Colonic mucosa (tissue), 4 donors: ENCODE measurements at regions not wholly inside any gene's neighbourhood (a gene's known extent, or its start where the extent isn't known, plus 50 kb on each side); places are given as distances from the start of the nearest gene placed in this dataset.
"Not testable (repeated sequence)": the region's sequence is repeated elsewhere in the genome, so short reads cannot be mapped to it uniquely, and the experiment has no call there.

Experiments used
- DNase-seq: peaks from one replicate; pipeline ENCODE4 v3.0.0-alpha.2; 2020
- H3K27ac ChIP-seq: fragments of 200-600 bp; one replicate; pipeline ENCODE4 v1.8.0; 2021
- H3K27me3 ChIP-seq: fragments of 200-600 bp; one replicate; pipeline ENCODE4 v1.8.0; 2021
- H3K36me3 ChIP-seq: fragments of 200-600 bp; one replicate; pipeline ENCODE4 v1.8.0; 2021
- H3K4me1 ChIP-seq: fragments of 200-600 bp; one replicate; pipeline ENCODE4 v1.8.0; 2021; ENCODE audit warnings: mild to moderate bottlenecking
- H3K4me3 ChIP-seq: fragments of 200-600 bp; one replicate; pipeline ENCODE4 v1.8.0; 2021
- H3K9ac ChIP-seq, 2 donors: one replicate each; pipeline ENCODE4 v1.7.0; 2013; ENCODE audit warnings: control low read depth in 2 of 2, low read depth in 2 of 2, low read length in 2 of 2
- H3K9me3 ChIP-seq: fragments of 200-600 bp; one replicate; pipeline ENCODE4 v1.8.0; 2021
- CTCF ChIP-seq: fragments of 200-600 bp; IDR thresholded peaks from one replicate; pipeline ENCODE4 v1.8.0; 2022; ENCODE audit warnings: antibody characterized with exemption, mild to moderate bottlenecking
- intact Hi-C: fragments of 100-400 bp; cut with DNase I; formaldehyde crosslinking; loops from one replicate; pipeline ENCODE4 v1.14.1; 2022
- donor health status: healthy.
- donor health status: DM: no; HTN: no; CAD: no.
- donor health status: DM: no; HTN: no; CAD: no.

- Histone ChIP-seq H3K36me3 (no peaks in the 10 kb centered on the region), H3K4me1 (no peaks in the 10 kb centered on the region), H3K9ac (no peak overlapping the region), H3K27ac (no peak overlapping the region), H3K9me3 (no peaks in the 10 kb centered on the region), H3K4me3 (no peak overlapping the region), H3K27me3 (no peaks in the 10 kb centered on the region)
- DNase-seq = no peak
- intact Hi-C loops = no loop called here
- no peak for TF ChIP-seq CTCF
Measured at GRCh38 chr5:66378407-66378806, 217.8 kb upstream of the MAST4 start.

- Histone ChIP-seq H3K4me3 (no peak overlapping the region), H3K4me1 (no peaks in the 10 kb centered on the region), H3K9me3 (no peaks in the 10 kb centered on the region), H3K27me3 (no peaks in the 10 kb centered on the region), H3K9ac (no peak overlapping the region), H3K36me3 (no peaks in the 10 kb centered on the region), H3K27ac (no peak overlapping the region)
- TF ChIP-seq CTCF = no peak
- intact Hi-C loops = no loop called here
- DNase-seq = no peak
Measured at GRCh38 chr5:66382152-66382551, 214.0 kb upstream of the MAST4 start.

DNA sequence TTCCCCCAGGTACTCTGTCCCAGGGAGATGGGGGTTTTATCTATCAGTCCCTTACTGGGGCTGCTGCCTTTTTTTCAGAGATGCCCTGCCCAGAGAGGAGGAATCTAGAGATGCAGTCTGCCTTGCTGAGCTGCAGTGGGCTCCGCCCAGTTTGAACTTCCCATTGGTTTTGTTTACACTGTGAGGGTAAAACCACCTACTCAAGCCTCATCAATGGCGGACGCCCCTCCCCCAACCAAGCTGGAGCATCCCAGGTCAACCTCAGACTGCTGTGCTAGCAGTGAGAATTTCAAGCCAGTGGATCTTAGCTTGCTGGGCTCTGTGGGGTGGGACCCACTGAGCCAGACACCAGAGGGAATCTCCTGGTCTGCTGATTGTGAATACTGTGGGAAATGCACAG lies 191.0 kb upstream of the MAST4 start:
- H3K27ac ChIP-seq, intact Hi-C loops, H3K9ac ChIP-seq, H3K9me3 ChIP-seq, H3K4me3 ChIP-seq, H3K27me3 ChIP-seq, H3K36me3 ChIP-seq, H3K4me1 ChIP-seq, DNase-seq: not testable (repeated sequence)

DNA sequence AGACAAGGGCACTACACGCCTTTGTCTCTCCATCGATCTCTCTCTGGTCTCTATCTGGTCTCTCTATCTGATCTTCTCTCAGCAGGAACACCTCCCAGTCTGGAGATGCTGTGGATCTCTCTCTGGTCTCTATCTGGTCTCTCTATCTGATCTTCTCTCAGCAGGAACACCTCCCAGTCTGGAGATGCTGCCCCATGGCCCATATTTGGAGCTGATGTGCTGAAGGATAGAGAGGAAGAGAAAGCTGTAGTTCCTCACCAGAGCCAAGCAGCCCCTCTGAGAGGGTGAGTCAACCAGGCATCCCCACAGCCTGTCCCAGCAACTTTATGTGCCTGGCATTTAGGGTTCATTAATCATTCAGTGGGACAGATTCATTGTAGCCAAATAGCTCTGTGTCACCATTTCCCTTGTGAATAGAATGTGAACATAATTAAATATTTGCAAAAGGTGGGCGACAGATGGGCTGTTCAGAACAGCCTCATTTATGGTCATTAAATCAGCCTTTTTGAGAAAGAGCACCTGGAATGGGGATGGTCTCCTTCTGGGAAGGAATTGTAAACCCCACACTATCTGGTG lies 189.3 kb upstream of the MAST4 start:
- Histone ChIP-seq H3K9ac (no peak overlapping the region), H3K4me3 (no peak overlapping the region), H3K9me3 (no peaks in the 10 kb centered on the region), H3K36me3 (no peaks in the 10 kb centered on the region), H3K27ac (no peak overlapping the region), H3K4me1 (no peaks in the 10 kb centered on the region), H3K27me3 (no peaks in the 10 kb centered on the region)
- no peak for TF ChIP-seq CTCF
- DNase-seq = no peak
- intact Hi-C loops = no loop called here

DNA sequence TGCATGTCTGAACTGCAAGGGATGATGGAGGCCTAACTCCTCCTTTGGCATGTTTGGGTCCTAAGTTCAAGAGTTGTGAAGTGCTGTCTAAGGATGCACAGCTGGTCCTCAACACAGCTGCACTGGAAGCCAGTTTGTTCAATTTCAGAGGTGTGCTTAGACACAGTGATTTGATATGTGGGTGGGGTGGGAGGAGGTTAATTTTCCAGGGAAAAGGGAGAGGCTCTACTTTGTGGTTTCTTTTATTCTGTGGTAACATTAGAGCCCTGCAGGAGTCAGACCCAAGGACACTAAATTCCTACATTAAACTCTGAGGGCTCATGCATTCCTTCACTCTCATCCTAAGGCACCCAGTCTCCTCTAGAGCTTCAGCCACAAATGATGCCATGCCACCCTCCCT lies 188.4 kb upstream of the MAST4 start:
- Histone ChIP-seq H3K4me3 (no peak overlapping the region), H3K9me3 (no peaks in the 10 kb centered on the region), H3K9ac (no peak overlapping the region), H3K27me3 (no peaks in the 10 kb centered on the region), H3K4me1 (no peaks in the 10 kb centered on the region), H3K36me3 (no peaks in the 10 kb centered on the region), H3K27ac (no peak overlapping the region)
- TF ChIP-seq CTCF = no peak
- intact Hi-C loops = no loop called here
- no peak for DNase-seq

GRCh38 chr5:66408576-66408975 lies 187.6 kb upstream of the MAST4 start:
- DNase-seq = no peak
- Histone ChIP-seq H3K36me3 (no peaks in the 10 kb centered on the region), H3K27me3 (no peaks in the 10 kb centered on the region), H3K9ac (no peak overlapping the region), H3K4me1 (no peaks in the 10 kb centered on the region), H3K27ac (no peak overlapping the region), H3K4me3 (no peak overlapping the region), H3K9me3 (no peaks in the 10 kb centered on the region)
- intact Hi-C loops = no loop called here
- no peak for TF ChIP-seq CTCF
